ENCODE measurements at regions not wholly inside any gene's neighbourhood (a gene's known extent, or its start where the extent isn't known, plus 50 kb on each side); places are given as distances from the start of the nearest gene placed in this dataset.
A peak's percentile ranks its signal among the peaks of the same experiment; 100 is the strongest.

- Histone ChIP-seq H3K36me3 (ENCODE audit: control insufficient read depth, insufficient read depth, low read length) (no peaks in the 10 kb centered on the region), H3K9me3 (ENCODE audit: control insufficient read depth, insufficient read depth, low read depth, low read length) (no peaks in the 10 kb centered on the region), H3K4me3 (replicated peaks in 1 of 4; ENCODE audit: control extremely low read depth in 1 of 4, insufficient read depth in 1 of 4, low read depth in 3 of 4, low read length in 4 of 4) (no peak overlapping the region), H4K20me1 (ENCODE audit: control insufficient read depth, extremely low read depth, insufficient read depth, low read length) (no peaks in the 10 kb centered on the region), H3K27ac (ENCODE audit: insufficient read depth, low read length) (no peak overlapping the region), H3K4me2 (ENCODE audit: extremely low read depth, insufficient read depth, low read length) (no peak overlapping the region), H3K9ac (ENCODE audit: insufficient read depth, low read length) (no peak overlapping the region), H2AFZ (ENCODE audit: low read length) (no peak overlapping the region), H3K27me3 (ENCODE audit: control insufficient read depth, insufficient read depth, low read length) (no peaks in the 10 kb centered on the region), H3K4me1 (ENCODE audit: control insufficient read depth, extremely low read depth, insufficient read depth, low read length) (peaks cover 14% of the 10 kb centered on the region), H3K79me2 (ENCODE audit: control insufficient read depth, insufficient read depth, low read length) (no peaks in the 10 kb centered on the region)
- TF ChIP-seq, protein P1, sequence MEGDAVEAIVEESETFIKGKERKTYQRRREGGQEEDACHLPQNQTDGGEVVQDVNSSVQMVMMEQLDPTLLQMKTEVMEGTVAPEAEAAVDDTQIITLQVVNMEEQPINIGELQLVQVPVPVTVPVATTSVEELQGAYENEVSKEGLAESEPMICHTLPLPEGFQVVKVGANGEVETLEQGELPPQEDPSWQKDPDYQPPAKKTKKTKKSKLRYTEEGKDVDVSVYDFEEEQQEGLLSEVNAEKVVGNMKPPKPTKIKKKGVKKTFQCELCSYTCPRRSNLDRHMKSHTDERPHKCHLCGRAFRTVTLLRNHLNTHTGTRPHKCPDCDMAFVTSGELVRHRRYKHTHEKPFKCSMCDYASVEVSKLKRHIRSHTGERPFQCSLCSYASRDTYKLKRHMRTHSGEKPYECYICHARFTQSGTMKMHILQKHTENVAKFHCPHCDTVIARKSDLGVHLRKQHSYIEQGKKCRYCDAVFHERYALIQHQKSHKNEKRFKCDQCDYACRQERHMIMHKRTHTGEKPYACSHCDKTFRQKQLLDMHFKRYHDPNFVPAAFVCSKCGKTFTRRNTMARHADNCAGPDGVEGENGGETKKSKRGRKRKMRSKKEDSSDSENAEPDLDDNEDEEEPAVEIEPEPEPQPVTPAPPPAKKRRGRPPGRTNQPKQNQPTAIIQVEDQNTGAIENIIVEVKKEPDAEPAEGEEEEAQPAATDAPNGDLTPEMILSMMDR (conservative IDR thresholded peaks at IDR 0.05 in 1 of 2, IDR thresholded peaks at IDR 0.05 in 1 of 2; ENCODE audit: low read depth in 1 of 2, low read length in 2 of 2), result no peak
- TF ChIP-seq EZH2 (IDR thresholded peaks at IDR 0.05; ENCODE audit: low read length, missing control alignments), result no peak
- DNase-seq (ENCODE audit: low read depth in 2 of 2), result no peak
Observed at GRCh38 chr5:54704825-54705224, 187.3 kb downstream of the SNX18 start.

DNA sequence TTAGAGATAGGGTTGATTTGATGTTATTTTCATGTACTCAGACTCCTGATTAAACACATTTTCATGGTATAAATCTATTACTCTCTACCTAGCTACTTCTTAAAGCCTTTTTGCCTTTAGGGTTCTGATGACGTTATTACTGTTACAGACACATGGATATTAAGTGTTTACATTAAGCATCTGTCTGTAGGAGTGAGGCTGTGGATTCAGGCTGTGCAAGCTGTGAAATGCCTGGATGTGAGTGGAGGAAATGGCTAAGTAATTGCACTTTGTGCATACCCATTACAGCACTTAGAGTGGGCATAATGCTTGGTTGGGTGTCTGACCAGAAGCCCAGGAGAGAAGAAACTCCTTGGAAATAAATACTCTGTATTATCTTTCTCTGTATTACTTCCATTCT, 186.8 kb downstream of the SNX18 start:
- TF ChIP-seq EZH2 (IDR thresholded peaks at IDR 0.05; ENCODE audit: low read length, missing control alignments), result no peak
- TF ChIP-seq, protein P1 (conservative IDR thresholded peaks at IDR 0.05 in 1 of 2, IDR thresholded peaks at IDR 0.05 in 1 of 2; ENCODE audit: low read depth in 1 of 2, low read length in 2 of 2), result no peak
- H3K4me3 ChIP-seq (replicated peaks in 1 of 4; ENCODE audit: control extremely low read depth in 1 of 4, insufficient read depth in 1 of 4, low read depth in 3 of 4, low read length in 4 of 4), result no peak overlapping the region
- H3K79me2 ChIP-seq (ENCODE audit: control insufficient read depth, insufficient read depth, low read length), result no peaks in the 10 kb centered on the region
- H3K4me2 ChIP-seq (ENCODE audit: extremely low read depth, insufficient read depth, low read length), result no peak overlapping the region
- no peak overlapping the region for H3K27ac ChIP-seq (ENCODE audit: insufficient read depth, low read length)
- H3K4me1 ChIP-seq (ENCODE audit: control insufficient read depth, extremely low read depth, insufficient read depth, low read length), result peaks cover 14% of the 10 kb centered on the region
- no peaks in the 10 kb centered on the region for H3K36me3 ChIP-seq (ENCODE audit: control insufficient read depth, insufficient read depth, low read length)
- H4K20me1 ChIP-seq (ENCODE audit: control insufficient read depth, extremely low read depth, insufficient read depth, low read length), result no peaks in the 10 kb centered on the region
- H3K9me3 ChIP-seq (ENCODE audit: control insufficient read depth, insufficient read depth, low read depth, low read length), result no peaks in the 10 kb centered on the region
- no peak overlapping the region for H3K9ac ChIP-seq (ENCODE audit: insufficient read depth, low read length)
- H2AFZ ChIP-seq (ENCODE audit: low read length), result no peak overlapping the region
- peak in 1 of 2 donors; percentile 80 for DNase-seq (ENCODE audit: low read depth in 2 of 2)
- H3K27me3 ChIP-seq (ENCODE audit: control insufficient read depth, insufficient read depth, low read length), result no peaks in the 10 kb centered on the region

- DNase-seq (ENCODE audit: low read depth in 2 of 2), result peak in 1 of 2 donors; percentile 24
- H3K9ac ChIP-seq (ENCODE audit: insufficient read depth, low read length), result no peak overlapping the region
- no peaks in the 10 kb centered on the region for H3K79me2 ChIP-seq (ENCODE audit: control insufficient read depth, insufficient read depth, low read length)
- no peaks in the 10 kb centered on the region for H3K9me3 ChIP-seq (ENCODE audit: control insufficient read depth, insufficient read depth, low read depth, low read length)
- TF ChIP-seq, protein P1 (conservative IDR thresholded peaks at IDR 0.05 in 1 of 2, IDR thresholded peaks at IDR 0.05 in 1 of 2; ENCODE audit: low read depth in 1 of 2, low read length in 2 of 2), result no peak
- no peak for TF ChIP-seq EZH2 (IDR thresholded peaks at IDR 0.05; ENCODE audit: low read length, missing control alignments)
- H2AFZ ChIP-seq (ENCODE audit: low read length), result peak overlapping the region; percentile 4
- H3K4me3 ChIP-seq (replicated peaks in 1 of 4; ENCODE audit: control extremely low read depth in 1 of 4, insufficient read depth in 1 of 4, low read depth in 3 of 4, low read length in 4 of 4), result no peak overlapping the region
- H3K27ac ChIP-seq (ENCODE audit: insufficient read depth, low read length), result peak overlapping the region; percentile 76
- peaks cover 14% of the 10 kb centered on the region for H3K4me1 ChIP-seq (ENCODE audit: control insufficient read depth, extremely low read depth, insufficient read depth, low read length)
- H4K20me1 ChIP-seq (ENCODE audit: control insufficient read depth, extremely low read depth, insufficient read depth, low read length), result no peaks in the 10 kb centered on the region
- H3K4me2 ChIP-seq (ENCODE audit: extremely low read depth, insufficient read depth, low read length), result peak overlapping the region; percentile 73
- no peaks in the 10 kb centered on the region for H3K36me3 ChIP-seq (ENCODE audit: control insufficient read depth, insufficient read depth, low read length)
- no peaks in the 10 kb centered on the region for H3K27me3 ChIP-seq (ENCODE audit: control insufficient read depth, insufficient read depth, low read length)
Observed at GRCh38 chr5:54703565-54704255, 186.2 kb downstream of the SNX18 start.
